Hepatocyte (in vitro differentiated cells): ENCODE measurements at regions not wholly inside any gene's neighbourhood (a gene's known extent, or its start where the extent isn't known, plus 50 kb on each side); places are given as distances from the start of the nearest gene placed in this dataset.

Experiments
- DNase-seq: peaks from one replicate; pipeline ENCODE4 v3.0.0-alpha.2; 2016; ENCODE audit warnings: low spot score
- H2AFZ ChIP-seq: fragments of 200-600 bp; sonication (generic); 2 replicates; pipeline ENCODE4 v1.6.0; 2016; ENCODE audit warnings: antibody characterized with exemption, mild to moderate bottlenecking
- H3K27ac ChIP-seq: fragments of 200-600 bp; sonication (generic); 2 replicates; pipeline ENCODE4 v1.5.1; 2016; ENCODE audit warnings: mild to moderate bottlenecking
- H3K27me3 ChIP-seq: fragments of 200-600 bp; sonication (generic); 2 replicates; pipeline ENCODE4 v1.6.1; 2016
- H3K36me3 ChIP-seq: fragments of 200-600 bp; sonication (generic); replicated peaks from 2 replicates; pipeline ENCODE4 v1.5.1; 2016; ENCODE audit warnings: low read depth; ENCODE audit not compliant: insufficient read depth
- H3K4me1 ChIP-seq: fragments of 200-600 bp; sonication (generic); 2 replicates; pipeline ENCODE4 v1.5.1; 2016; ENCODE audit warnings: mild to moderate bottlenecking, moderate library complexity; ENCODE audit not compliant: insufficient read depth
- H3K4me2 ChIP-seq: fragments of 200-600 bp; sonication (generic); 2 replicates; pipeline ENCODE4 v1.6.0; 2016
- H3K4me3 ChIP-seq: fragments of 200-600 bp; sonication (generic); 2 replicates; pipeline ENCODE4 v1.5.1; 2016; ENCODE audit warnings: mild to moderate bottlenecking
- H3K79me2 ChIP-seq: fragments of 200-600 bp; sonication (generic); 2 replicates; pipeline ENCODE4 v1.6.0; 2017; ENCODE audit warnings: mild to moderate bottlenecking
- H3K9me2 ChIP-seq: fragments of 200-600 bp; sonication (generic); replicated peaks from 2 replicates; pipeline ENCODE4 v1.6.0; 2017; ENCODE audit warnings: mild to moderate bottlenecking; ENCODE audit not compliant: insufficient read depth
- H3K9me3 ChIP-seq: fragments of 200-600 bp; sonication (generic); 2 replicates; pipeline ENCODE4 v1.5.1; 2016; ENCODE audit warnings: low read depth, mild to moderate bottlenecking
- H4K20me1 ChIP-seq: fragments of 200-600 bp; sonication (generic); 2 replicates; pipeline ENCODE4 v1.6.0; 2016; ENCODE audit warnings: mild to moderate bottlenecking; ENCODE audit not compliant: insufficient read depth, poor library complexity, severe bottlenecking
- CTCF ChIP-seq: fragments of 200-600 bp; sonication (generic); IDR thresholded peaks from 2 replicates; pipeline ENCODE4 v1.5.1; 2016; ENCODE audit warnings: antibody characterized with exemption, mild to moderate bottlenecking; ENCODE audit not compliant: poor library complexity
- EZH2 ChIP-seq: fragments of 200-600 bp; sonication (generic); IDR thresholded peaks from 2 replicates; pipeline ENCODE4 v1.6.1; 2016; ENCODE audit warnings: antibody characterized with exemption, mild to moderate bottlenecking, borderline replicate concordance
- EZH2phosphoT487 ChIP-seq: fragments of 200-600 bp; sonication (generic); IDR thresholded peaks from one replicate; pipeline ENCODE4 v1.6.1; 2018; ENCODE audit warnings: antibody characterized with exemption, mild to moderate bottlenecking, low read depth, moderate library complexity; ENCODE audit not compliant: unreplicated experiment, severe bottlenecking
- WGBS: methylation state at CpG from one replicate; pipeline ENCODE4 v1.1.6; 2016; ENCODE audit warnings: low lambda C conversion rate; ENCODE audit errors: missing lambda C conversion rate; 5-methylcytosine and 5-hydroxymethylcytosine counted together

GRCh38 chr22:49371325-49372110, 456.2 kb downstream of the BRD1 start:
- no peak for DNase-seq
- Histone ChIP-seq H3K9me3 (no peaks in the 10 kb centered on the region), H3K4me1 (no peaks in the 10 kb centered on the region), H4K20me1 (no peaks in the 10 kb centered on the region), H3K27me3 (no peaks in the 10 kb centered on the region), H3K4me2 (no peak overlapping the region), H3K27ac (no peak overlapping the region), H3K9me2 (no peaks in the 10 kb centered on the region), H3K36me3 (no peaks in the 10 kb centered on the region), H2AFZ (no peak overlapping the region), H3K79me2 (no peaks in the 10 kb centered on the region), H3K4me3 (no peak overlapping the region)
- TF ChIP-seq CTCF (no peak), EZH2 (no peak), EZH2phosphoT487 (no peak)
- 88% methylated on average over 27 of the region's 27 CpGs for WGBS

GRCh38 chr22:49370627-49371301, 456.9 kb downstream of the BRD1 start:
- H3K9me3 ChIP-seq, result no peaks in the 10 kb centered on the region
- TF ChIP-seq CTCF (no peak), EZH2phosphoT487 (no peak), EZH2 (no peak)
- H3K4me1 ChIP-seq, result no peaks in the 10 kb centered on the region
- DNase-seq, result no peak
- H3K79me2 ChIP-seq, result no peaks in the 10 kb centered on the region
- no peaks in the 10 kb centered on the region for H3K27me3 ChIP-seq
- no peaks in the 10 kb centered on the region for H3K9me2 ChIP-seq
- H3K4me2 ChIP-seq, result no peak overlapping the region
- H3K36me3 ChIP-seq, result no peaks in the 10 kb centered on the region
- 89% methylated on average over 29 of the region's 29 CpGs for WGBS
- no peak overlapping the region for H3K27ac ChIP-seq
- H3K4me3 ChIP-seq, result no peak overlapping the region
- no peak overlapping the region for H2AFZ ChIP-seq
- no peaks in the 10 kb centered on the region for H4K20me1 ChIP-seq

- Histone ChIP-seq H3K4me1 (no peaks in the 10 kb centered on the region), H3K4me2 (no peak overlapping the region), H3K27ac (no peak overlapping the region), H3K9me3 (no peaks in the 10 kb centered on the region), H3K27me3 (no peaks in the 10 kb centered on the region), H4K20me1 (no peaks in the 10 kb centered on the region), H3K36me3 (no peaks in the 10 kb centered on the region), H3K4me3 (no peak overlapping the region), H3K79me2 (no peaks in the 10 kb centered on the region), H2AFZ (no peak overlapping the region), H3K9me2 (no peaks in the 10 kb centered on the region)
- 82% methylated on average over 22 of the region's 22 CpGs for WGBS
- DNase-seq, result no peak
- no peak for TF ChIP-seq EZH2
- no peak for TF ChIP-seq CTCF
- no peak for TF ChIP-seq EZH2phosphoT487
Observed at GRCh38 chr22:49369726-49370626, 457.7 kb downstream of the BRD1 start.
